Body of pancreas (tissue), 4 donors: ENCODE measurements at regions not wholly inside any gene's neighbourhood (a gene's known extent, or its start where the extent isn't known, plus 50 kb on each side); places are given as distances from the start of the nearest gene placed in this dataset.

Experiments used
- CTCF ChIP-seq, 7 experiments: fragments of 450-650 bp in 4 of 7; fragments of 200-600 bp in 3 of 7; sonication (generic) in 3 of 7; IDR thresholded peaks; one replicate each; pipeline ENCODE4 v1.5.1; 2016 to 2019; ENCODE audit warnings: antibody characterized with exemption in 7 of 7
- POLR2A ChIP-seq, 3 donors: fragments of 450-650 bp; IDR thresholded peaks; one replicate each; pipeline ENCODE4 v1.6.1; 2016; ENCODE audit warnings: antibody characterized with exemption in 3 of 3, mild to moderate bottlenecking in 2 of 3

- TF ChIP-seq CTCF (IDR thresholded peaks at IDR 0.05) (no peak), POLR2A (IDR thresholded peaks at IDR 0.05) (no peak)
These were observed 164.8 kb upstream of the DOCK10 start for GRCh38 chr2:225207043-225207442.
